ENCODE measurements at regions not wholly inside any gene's neighbourhood (a gene's known extent, or its start where the extent isn't known, plus 50 kb on each side); places are given as distances from the start of the nearest gene placed in this dataset.

- TF ChIP-seq POLR2A (IDR thresholded peaks at IDR 0.05) (no peak), CTCF (IDR thresholded peaks at IDR 0.05) (no peak)
Observed at GRCh38 chr11:19480540-19480939, 232.1 kb upstream of the NAV2 start.

Measured in esophagus squamous epithelium (tissue), 4 donors.